ENCODE measurements at regions not wholly inside any gene's neighbourhood (a gene's known extent, or its start where the extent isn't known, plus 50 kb on each side); places are given as distances from the start of the nearest gene placed in this dataset.

DNA sequence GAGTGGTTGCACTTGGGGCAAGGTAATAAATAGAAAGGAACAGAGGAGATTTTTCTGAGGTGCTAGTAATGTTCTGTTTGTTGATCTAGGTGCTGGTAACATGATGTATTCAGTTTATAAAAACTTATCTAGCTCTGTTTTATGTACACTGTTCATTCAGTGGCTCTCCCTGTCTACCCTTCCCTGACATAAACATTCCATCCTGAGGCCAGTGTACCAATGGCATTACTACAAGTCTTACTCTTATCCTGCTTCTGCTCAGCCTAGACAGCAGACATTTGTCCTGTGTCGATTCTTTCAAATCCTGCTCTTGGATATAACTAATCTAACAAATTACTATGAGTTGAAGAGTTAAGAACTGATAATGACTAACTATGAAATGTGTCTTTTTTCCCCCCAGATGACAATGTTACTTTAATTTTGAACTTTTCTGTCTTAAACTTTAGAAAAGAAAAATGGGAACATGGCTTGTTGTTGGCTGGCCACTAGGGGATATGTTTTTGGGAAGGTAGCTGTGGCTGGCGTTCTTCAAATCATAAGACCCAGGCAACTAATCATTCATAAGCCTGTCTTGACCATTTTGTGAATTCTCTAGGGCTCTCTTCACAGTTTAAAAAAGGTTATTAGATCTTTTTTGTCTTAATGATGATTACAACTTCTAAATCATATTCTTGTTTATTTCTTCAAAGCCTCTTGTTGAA, 390.9 kb downstream of the PBX1 start:
- DNase-seq (ENCODE audit: low spot score), result no peak

DNA sequence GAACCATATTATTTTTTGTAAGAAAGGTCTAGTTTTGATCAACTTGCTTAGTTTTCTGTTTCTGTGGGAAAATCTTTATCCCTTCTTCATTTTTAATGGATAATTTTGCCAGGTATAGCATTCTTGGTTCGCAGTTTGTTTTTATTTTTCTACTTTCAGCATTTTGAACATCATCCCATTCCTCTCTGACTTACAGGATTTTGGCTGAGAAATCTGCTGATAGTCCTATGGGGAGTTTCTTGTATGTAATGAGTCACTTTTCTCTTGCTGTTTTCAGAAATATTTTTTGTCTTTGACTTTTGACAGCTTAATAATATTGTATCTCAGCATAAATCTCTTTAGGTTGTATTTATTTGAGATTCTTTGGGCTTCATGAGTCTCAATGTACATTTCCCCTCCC, 389.1 kb downstream of the PBX1 start:
- DNase-seq (ENCODE audit: low spot score), result no peak

DNA sequence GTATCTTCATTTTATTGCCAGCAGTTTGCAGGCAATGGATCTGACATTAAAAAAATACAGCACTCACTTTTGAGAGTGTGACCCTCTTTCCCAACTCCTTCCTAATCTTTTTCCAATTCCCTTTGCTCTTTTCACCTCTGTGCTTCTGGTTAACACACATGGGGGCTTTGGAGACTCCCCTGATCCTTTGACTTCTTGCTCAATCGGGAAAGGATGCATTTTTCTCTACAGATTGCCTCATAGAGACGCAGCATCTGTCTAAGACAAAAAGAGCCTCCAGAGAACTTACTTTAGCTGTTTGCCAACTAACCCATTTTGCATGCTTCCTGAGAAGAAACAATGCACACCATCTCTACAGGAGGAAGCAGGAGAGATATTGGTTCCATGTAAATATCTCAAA, 378.3 kb downstream of the PBX1 start:
- DNase-seq (ENCODE audit: low spot score), result no peak

DNA sequence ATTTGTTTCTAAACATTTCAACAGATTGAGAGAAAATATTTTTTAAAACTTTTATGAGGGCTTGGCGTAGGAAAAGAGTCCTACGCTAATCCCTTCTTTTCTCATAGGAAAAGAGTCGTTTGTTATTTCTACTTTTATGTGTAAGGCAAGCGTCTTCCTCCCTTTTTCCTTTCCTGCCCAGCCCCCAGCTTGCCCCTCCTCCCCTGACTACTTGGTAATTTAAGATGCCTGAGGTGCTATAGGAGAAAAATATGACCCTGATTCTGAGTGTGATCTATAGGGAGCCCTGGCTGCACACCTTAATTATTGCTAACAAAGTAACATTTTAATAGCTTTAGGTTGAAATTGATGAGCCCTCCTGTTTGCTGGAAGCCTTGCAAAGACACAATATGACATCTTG, 373.6 kb downstream of the PBX1 start:
- no peak for DNase-seq (ENCODE audit: low spot score)

DNA sequence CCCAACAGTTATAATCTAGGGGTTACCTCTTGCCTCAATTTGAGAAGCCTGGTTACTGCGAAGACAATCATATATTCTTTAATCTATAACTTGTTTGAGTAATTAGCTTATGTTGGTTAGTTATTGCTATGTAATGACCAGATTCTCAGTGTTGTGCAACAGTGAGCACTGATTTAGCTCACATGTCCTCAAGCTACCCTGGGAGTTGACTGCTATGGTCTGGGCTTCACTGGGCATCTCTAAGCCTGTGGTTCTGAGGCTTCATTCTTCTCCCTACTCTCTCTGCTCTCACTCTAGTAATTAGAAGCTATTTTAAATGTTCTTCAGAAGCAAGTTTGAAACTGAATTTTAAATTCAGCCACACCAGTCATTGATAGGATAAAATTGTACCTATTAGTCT, 371.8 kb downstream of the PBX1 start:
- no peak for DNase-seq (ENCODE audit: low spot score)

DNA sequence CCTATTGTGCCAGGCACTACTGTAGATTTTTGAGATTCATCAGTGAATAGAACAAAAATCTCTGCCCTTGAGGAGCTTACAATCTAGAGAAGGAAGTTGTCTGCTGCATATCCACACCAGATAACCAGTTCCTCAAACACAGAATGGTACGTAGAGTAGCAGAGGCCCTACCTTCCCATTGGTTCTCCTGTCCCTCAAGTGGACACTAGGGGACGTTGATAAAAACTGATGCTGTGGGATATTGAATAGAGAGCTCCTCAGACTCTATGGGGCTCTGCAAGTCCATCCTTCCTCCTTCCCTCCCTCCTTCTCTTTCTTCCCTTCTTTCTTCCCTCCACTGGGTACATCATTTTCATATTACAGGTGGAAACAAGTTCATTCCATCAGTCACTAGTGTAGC, 371.3 kb downstream of the PBX1 start:
- no peak for DNase-seq (ENCODE audit: low spot score)

DNA sequence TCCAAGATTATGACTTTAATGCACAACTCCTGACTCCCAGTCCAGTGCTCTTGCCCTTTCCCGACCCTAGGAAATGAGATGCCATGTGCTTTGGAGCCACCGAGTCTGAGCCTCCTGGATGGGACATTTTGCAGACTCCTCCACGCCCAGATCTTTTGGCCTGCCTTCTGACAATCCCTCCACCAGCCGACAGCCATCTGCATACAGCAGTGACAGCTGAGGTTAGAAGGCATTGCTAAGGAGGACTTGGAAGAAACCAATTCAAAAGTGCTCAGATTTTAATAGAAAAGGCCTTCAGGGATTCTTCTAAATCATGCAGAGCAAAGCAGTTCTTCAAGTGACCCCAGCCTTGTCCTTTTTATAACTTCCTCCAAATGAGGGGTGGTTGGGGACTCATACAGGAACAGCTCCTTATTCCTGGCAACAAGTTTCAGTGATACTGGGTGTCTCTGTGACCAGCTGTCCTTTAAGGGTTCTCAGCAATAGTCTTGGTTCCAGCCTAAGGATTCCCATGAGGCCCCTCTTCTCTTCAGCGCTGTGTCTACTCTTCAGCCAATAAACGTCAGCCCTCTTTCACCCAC, 369.3 kb downstream of the PBX1 start:
- no peak for DNase-seq (ENCODE audit: low spot score)

DNA sequence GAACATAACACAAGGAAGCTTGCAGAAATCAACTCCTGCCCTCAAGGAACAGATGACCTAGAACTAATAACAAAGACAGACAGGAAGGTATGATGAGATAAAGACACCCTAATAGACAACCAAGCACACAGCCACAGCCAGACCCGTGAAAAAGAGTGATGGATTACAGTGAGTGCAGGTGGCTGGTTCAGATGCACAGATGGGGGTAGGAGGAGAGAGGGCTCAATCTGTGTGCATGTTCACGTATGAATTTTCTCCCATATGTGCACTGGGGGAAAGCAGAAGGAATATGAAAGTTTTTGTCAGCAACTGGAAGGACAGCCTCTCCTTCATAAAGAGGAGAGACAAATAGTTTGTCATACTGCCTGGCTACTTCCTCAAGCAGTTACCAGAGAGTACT, 367.1 kb downstream of the PBX1 start:
- DNase-seq (ENCODE audit: low spot score), result no peak

DNA sequence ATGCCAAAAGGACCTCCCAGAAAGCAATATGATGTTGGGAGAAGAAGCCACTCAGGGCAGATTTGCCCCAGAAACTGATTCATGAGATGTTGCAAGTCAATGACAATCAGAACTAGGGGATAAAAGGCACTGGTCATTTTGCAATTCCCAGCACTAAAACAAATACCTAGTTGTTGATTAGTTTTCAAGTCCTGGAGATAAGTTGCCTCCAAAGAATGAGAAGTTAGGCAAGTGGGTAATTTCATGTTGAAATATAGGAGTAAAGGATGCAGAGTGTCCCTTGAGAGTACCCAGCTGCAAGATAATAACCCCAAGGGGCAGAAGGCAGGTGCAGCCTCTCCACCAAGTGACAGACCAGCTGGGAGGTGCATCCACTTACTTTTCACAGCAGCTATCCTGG, 363.6 kb downstream of the PBX1 start:
- DNase-seq (ENCODE audit: low spot score), result no peak

DNA sequence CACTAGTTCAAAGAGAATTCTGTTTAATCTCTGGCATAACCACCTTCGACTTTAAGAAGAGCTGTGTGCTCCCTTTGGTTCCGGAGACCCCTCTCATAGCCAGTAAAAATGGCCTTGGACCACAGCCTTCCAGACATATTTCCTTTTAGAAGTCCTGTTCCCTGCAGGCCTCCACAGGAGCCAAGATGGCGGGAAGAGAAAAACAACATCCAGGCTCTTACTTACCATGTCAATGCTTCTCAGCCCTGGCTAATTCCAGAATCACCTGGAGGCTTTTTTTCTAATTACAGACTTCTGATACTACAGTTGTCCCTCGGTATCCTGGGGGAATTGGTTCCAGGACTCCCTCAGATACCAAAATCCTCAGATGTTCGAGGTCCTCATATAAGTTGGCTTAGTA, 362.5 kb downstream of the PBX1 start:
- DNase-seq (ENCODE audit: low spot score), result no peak

DNA sequence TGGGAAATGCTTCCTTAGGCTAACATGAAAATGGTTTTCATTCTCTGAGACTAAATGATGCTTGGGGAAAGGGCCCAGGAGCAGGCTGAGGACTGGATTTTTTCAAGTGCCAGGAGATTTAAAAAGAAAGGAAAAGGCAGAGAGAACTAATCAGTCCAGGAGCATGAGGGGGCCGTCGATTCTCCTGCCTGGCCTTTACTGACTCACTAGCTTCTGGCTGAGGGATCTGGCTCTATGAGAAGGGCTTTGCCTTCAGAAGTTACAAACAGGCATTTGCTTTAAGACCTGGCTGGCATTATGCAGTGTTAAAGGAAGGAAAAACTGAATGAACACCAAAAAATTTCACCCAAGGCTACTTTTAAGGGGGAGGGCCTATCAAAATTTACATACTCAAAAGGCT, 359.2 kb downstream of the PBX1 start:
- no peak for DNase-seq (ENCODE audit: low spot score)

DNA sequence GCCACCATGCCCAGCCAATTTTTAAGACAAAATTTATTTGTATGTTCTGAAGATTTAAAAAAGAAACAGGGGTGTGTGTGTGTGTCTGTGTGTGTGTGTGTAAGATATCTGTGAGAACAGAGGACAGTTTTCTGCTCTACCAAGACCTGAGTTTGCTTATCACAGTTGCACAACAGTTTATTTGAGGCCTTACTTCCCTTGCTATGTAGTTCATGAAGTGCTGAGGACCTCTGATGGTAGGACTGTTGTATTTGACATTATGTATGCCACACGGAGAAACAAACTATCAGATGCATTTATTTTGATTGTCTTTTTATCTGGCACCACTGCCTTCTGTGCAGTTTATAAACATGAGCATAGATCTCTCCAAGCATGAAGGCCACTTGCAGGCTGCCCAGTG, 355.2 kb downstream of the PBX1 start:
- peak; percentile 79 for DNase-seq (ENCODE audit: low spot score)

DNA sequence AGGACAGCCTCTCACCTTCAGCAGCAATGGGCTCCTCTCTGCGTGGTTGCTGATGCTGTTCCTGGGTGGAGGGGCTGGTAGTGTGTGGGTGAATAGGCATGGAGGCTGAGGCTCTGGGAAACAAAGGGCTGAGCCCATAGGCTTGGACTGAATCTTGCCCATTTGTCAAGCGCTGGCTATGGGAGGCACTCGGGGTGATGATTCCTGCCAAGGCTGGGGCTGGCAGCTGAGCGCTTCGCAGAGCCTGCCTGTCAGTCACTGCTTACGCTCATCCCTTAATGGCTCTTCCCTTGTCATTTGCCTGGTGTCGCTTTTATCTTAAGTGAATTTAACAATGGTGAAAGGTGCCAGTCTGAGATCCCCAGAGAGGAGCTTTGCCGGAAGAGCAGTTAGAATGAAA, 353.3 kb downstream of the PBX1 start:
- no peak for DNase-seq (ENCODE audit: low spot score)

DNA sequence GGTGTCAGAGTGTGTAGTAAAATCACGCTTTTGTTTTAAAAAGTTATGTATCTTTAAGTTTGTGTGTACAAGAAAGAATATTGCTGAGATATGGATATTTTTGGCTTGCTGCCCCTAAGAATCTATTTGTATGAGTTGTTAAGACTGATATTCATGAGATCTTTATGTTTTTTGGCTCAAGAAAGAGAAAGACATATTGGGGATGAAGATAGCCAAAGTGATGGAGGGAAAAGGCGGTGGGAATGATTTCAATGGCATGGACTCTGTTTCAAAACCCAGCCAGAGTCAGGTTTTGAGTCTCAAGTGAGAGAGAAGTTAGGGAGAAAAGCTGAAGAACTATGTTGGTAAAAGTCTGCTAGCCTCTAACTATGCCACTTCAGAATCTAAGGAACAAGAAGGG, 351.7 kb downstream of the PBX1 start:
- DNase-seq (ENCODE audit: low spot score), result no peak

DNA sequence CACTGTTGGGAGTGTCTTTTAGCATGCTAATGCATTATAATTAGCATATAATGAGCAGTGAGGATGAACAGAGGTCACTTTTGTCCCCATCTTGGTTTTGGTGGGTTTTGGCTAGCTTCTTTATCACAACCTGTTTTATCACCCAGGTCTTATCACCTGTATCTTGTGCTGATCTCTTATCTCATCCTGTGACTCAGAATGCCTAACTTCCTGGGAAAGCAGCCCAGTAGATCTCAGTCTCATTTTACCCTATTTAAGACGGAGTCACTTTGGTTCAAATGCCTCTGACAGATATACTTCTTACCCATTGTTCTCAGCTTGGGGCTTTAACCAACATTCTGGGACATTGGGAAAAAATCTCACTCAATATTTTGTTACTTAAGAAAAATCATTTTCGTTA, 348.7 kb downstream of the PBX1 start:
- DNase-seq (ENCODE audit: low spot score), result no peak

DNA sequence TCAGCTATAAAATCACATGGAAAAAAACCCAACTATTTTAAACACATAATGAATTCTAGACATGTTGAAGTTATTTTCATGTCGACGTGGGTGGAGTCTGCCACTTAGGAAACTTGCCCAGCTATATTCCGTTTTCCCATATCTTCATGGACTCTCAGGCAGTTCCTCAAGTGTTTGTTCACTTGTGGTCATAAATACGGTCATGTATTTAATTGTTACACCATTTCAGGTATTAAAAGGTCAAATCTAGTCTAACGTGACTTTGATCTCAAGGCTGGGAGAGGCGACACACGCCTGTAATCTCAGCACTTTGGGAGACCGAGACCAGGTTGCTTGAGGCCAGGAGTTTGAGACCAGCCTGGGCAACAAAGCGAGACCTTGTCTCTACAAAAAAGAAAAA, 346.9 kb downstream of the PBX1 start:
- DNase-seq (ENCODE audit: low spot score), result no peak

DNA sequence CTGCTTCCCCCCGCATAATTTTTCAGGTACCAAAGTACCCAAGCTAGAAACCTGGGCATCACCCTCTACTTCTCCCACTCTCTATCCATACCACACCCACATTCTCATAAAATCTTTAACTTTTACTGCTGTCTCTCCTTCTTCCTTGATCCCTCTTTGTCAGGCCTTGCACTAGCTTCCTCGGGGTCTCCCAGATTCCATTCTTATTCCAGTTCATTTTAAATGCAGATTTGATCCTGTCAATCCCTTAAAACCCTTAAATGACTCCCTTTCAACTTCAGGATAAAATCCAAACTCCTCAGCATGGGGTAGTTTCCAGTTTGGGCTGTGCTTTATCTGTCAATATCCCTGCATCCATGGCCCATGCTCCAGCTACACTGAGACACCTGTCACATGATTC, 343.5 kb downstream of the PBX1 start:
- DNase-seq (ENCODE audit: low spot score), result no peak

All from pons (tissue), 1 donor.